AG09309 (cell line): ENCODE measurements at regions not wholly inside any gene's neighbourhood (a gene's known extent, or its start where the extent isn't known, plus 50 kb on each side); places are given as distances from the start of the nearest gene placed in this dataset.
"Not testable (repeated sequence)": the region's sequence is repeated elsewhere in the genome, so short reads cannot be mapped to it uniquely, and the experiment has no call there.

Experiments
- DNase-seq: peaks from one replicate; pipeline ENCODE4 v3.0.0-alpha.2; 2010; ENCODE audit warnings: low read depth
- H3K4me3 ChIP-seq: 2 replicates; pipeline ENCODE4 v1.5.1; 2011; ENCODE audit warnings: mild to moderate bottlenecking, low read depth, low read length, moderate library complexity; ENCODE audit not compliant: control insufficient read depth
- CTCF ChIP-seq: IDR thresholded peaks from 2 replicates; pipeline ENCODE4 v1.5.1; 2011; ENCODE audit warnings: mild to moderate bottlenecking, low read depth, low read length, inconsistent platforms; ENCODE audit not compliant: insufficient read depth, control insufficient read depth; ENCODE audit errors: missing control alignments

DNA sequence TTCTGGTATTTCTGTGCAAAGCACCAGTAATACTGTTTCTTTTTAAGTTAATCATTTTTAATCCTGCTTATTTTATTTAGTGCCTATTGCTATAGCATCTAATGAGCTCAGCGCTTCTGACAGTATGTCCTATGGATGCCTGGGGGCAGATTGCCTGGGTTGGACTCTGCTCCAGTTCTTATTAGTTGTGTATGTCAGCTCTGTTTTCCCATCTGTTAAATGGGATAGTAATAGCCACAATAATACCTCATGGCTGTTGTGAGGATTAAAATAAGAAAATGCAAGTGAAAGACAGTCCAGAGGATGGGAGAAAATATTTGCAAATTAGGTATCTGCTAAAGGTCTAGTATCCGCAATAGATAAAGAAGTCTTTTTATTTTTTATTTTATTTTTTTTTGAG, 87.0 kb downstream of the UTRN start:
- no peak overlapping the region for H3K4me3 ChIP-seq
- DNase-seq: no peak
- TF ChIP-seq CTCF: no peak

- no peak for TF ChIP-seq CTCF
- H3K4me3 ChIP-seq: no peak overlapping the region
- no peak for DNase-seq
Measured at GRCh38 chr6:144372611-144373594, 87.8 kb downstream of the UTRN start.

DNA sequence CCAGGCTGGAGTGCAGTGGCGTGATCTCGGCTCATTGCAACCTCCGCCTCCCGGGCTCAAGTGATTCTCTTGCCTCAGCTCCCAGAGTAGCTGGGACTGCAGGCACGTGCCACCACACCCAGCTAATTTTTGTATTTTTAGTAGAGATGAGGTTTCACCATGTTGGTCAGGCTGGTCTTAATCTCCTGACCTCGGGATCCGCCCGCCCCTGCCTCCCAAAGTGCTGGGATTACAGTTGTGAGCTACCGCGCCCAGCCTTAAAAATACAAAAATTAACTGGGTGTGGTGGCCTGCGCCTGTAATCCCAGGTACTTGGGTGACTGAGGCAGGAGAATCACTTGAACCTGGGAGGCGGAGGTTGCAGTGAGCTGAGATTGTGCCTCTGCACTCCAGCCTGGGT, 89.4 kb downstream of the UTRN start:
- not testable (repeated sequence) for DNase-seq, H3K4me3 ChIP-seq

DNA sequence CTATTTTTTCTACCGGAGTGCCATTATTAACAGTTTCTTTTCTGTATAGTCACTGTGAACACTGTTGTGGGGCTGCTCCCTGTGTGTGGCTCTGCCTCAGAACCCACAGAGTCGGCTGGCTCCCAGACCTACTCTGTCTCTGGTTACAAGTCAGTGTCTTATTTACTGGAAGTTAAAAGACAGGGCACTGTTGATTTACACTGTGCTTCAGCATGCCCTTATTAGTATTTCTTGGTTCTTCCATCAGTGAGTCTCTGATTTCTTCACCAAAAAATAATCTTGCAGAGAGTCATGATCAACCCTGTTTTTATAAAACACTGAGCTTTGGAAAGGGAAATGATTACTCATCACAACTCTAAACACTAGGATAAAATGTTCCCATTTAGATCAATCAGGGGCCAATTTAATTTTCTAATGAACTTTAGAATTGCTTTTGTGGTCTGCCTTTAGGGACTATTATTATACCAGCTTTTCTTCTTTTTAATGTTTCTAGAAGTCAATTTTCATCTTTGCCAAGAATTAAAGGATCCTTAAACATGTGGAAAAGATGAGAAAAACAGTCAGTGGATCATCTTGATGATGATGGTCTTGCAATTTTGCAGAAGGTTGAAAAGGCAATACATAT, 92.6 kb downstream of the UTRN start:
- no peak for TF ChIP-seq CTCF
- H3K4me3 ChIP-seq: no peak overlapping the region
- peak; percentile 60 for DNase-seq

- no peak for TF ChIP-seq CTCF
- no peak overlapping the region for H3K4me3 ChIP-seq
- DNase-seq: no peak
Measured at GRCh38 chr6:144378437-144378836, 93.3 kb downstream of the UTRN start.

- TF ChIP-seq CTCF: no peak
- no peak for DNase-seq
Measured at GRCh38 chr6:144379356-144379755, 94.2 kb downstream of the UTRN start.

DNA sequence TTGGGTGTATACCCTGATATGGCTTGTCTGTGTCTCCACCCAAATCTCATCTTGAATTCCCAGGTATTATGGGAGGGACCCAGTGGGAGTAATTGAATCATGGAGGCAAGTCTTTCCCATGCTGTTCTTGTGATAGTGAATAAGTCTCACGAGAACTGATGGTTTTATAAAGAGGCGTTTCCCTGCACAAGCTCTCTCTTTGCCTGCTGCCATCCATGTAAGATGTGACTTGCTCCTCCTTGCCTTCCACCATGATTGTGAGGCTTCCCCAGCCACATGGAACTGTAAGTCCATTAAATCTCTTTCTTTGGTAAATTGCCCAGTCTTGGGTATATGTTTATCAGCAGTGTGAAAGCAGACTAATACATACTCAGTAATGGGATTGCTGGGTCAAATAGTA, 96.4 kb downstream of the UTRN start:
- DNase-seq: not testable (repeated sequence)

More at GRCh38 chr6:144379356-144379755, 94.2 kb downstream of the UTRN start:
- H3K4me3 ChIP-seq: no peak overlapping the region

More for the DNA sequence above, 96.4 kb downstream of the UTRN start:
- H3K4me3 ChIP-seq: not testable (repeated sequence)
